Smooth muscle cell (in vitro differentiated cells): ENCODE measurements at regions not wholly inside any gene's neighbourhood (a gene's known extent, or its start where the extent isn't known, plus 50 kb on each side); places are given as distances from the start of the nearest gene placed in this dataset.

ENCODE experiments used
- DNase-seq: peaks from one replicate; lab custom pipeline; 2025; ENCODE audit not compliant: unreplicated experiment; lab: John Stamatoyannopoulos, UW
- H2AFZ ChIP-seq: fragments of 200-600 bp; sonication (generic); 2 replicates; pipeline ENCODE4 v1.6.0; 2016; ENCODE audit warnings: antibody characterized with exemption, low read depth, mild to moderate bottlenecking
- H3F3A ChIP-seq: fragments of 200-600 bp; sonication (generic); 2 replicates; pipeline ENCODE4 v1.6.0; 2017; ENCODE audit warnings: antibody characterized with exemption, low read depth
- H3K27ac ChIP-seq: fragments of 200-600 bp; sonication (generic); 2 replicates; pipeline ENCODE4 v1.5.1; 2016; ENCODE audit warnings: low read depth, mild to moderate bottlenecking
- H3K27me3 ChIP-seq: fragments of 200-600 bp; sonication (generic); 2 replicates; pipeline ENCODE4 v1.6.1; 2016; ENCODE audit warnings: low read depth, mild to moderate bottlenecking
- H3K36me3 ChIP-seq: fragments of 200-600 bp; sonication (generic); 2 replicates; pipeline ENCODE4 v1.5.1; 2016; ENCODE audit warnings: low read depth
- H3K4me1 ChIP-seq: fragments of 200-600 bp; sonication (generic); 2 replicates; pipeline ENCODE4 v1.5.1; 2016; ENCODE audit warnings: low read depth
- H3K4me2 ChIP-seq: fragments of 200-600 bp; sonication (generic); 2 replicates; pipeline ENCODE4 v1.6.0; 2016; ENCODE audit warnings: mild to moderate bottlenecking
- H3K4me3 ChIP-seq: fragments of 200-600 bp; sonication (generic); 2 replicates; pipeline ENCODE4 v1.5.1; 2016; ENCODE audit warnings: mild to moderate bottlenecking
- H3K79me2 ChIP-seq: fragments of 200-600 bp; sonication (generic); 2 replicates; pipeline ENCODE4 v1.6.0; 2016; ENCODE audit warnings: low read depth, mild to moderate bottlenecking
- H3K9ac ChIP-seq: fragments of 200-600 bp; sonication (generic); 2 replicates; pipeline ENCODE4 v1.6.0; 2016; ENCODE audit warnings: low read depth
- H3K9me3 ChIP-seq: fragments of 200-600 bp; sonication (generic); replicated peaks from 2 replicates; pipeline ENCODE4 v1.5.1; 2016; ENCODE audit warnings: low read depth
- H4K20me1 ChIP-seq: fragments of 200-600 bp; sonication (generic); 2 replicates; pipeline ENCODE4 v1.6.0; 2016; ENCODE audit warnings: low read depth
- WGBS: methylation state at CpG from one replicate; pipeline ENCODE4 v1.1.7; 2016; ENCODE audit warnings: low lambda C conversion rate; 5-methylcytosine and 5-hydroxymethylcytosine counted together
- TF ChIP-seq, protein P1 (sequence below): fragments of 200-600 bp; sonication (generic); IDR thresholded peaks from 2 replicates; pipeline ENCODE4 v1.5.1; 2017; ENCODE audit warnings: borderline replicate concordance, mild to moderate bottlenecking, antibody characterized with exemption; ENCODE audit not compliant: insufficient read depth, poor library complexity, severe bottlenecking

DNA sequence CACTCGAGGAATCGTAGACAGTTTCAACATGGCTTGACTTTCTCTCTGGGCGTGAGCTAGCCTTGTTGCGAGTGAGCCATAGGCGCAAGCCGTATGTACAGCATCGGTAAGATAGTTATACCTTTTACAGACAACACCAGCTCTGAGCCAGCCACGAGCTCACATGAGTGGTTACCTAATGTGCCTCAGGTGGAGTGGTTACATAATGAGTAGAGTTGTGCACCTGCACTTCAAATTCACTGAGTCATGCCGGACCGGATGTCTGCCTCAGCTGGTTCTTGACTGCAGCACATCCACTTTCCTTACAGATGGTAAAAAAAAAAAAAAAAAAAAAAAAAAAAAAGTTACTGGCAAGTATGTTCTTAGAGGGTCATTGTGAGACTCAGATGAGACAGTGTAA, 360.4 kb upstream of the NR5A2 start:
- WGBS = 93% methylated on average over 10 of the region's 10 CpGs
- H3K4me2 ChIP-seq = no peak overlapping the region
- no peaks in the 10 kb centered on the region for H3F3A ChIP-seq
- no peaks in the 10 kb centered on the region for H3K27me3 ChIP-seq
- no peak overlapping the region for H3K9ac ChIP-seq
- no peaks in the 10 kb centered on the region for H3K36me3 ChIP-seq
- H2AFZ ChIP-seq = no peak overlapping the region
- TF ChIP-seq, protein P1, sequence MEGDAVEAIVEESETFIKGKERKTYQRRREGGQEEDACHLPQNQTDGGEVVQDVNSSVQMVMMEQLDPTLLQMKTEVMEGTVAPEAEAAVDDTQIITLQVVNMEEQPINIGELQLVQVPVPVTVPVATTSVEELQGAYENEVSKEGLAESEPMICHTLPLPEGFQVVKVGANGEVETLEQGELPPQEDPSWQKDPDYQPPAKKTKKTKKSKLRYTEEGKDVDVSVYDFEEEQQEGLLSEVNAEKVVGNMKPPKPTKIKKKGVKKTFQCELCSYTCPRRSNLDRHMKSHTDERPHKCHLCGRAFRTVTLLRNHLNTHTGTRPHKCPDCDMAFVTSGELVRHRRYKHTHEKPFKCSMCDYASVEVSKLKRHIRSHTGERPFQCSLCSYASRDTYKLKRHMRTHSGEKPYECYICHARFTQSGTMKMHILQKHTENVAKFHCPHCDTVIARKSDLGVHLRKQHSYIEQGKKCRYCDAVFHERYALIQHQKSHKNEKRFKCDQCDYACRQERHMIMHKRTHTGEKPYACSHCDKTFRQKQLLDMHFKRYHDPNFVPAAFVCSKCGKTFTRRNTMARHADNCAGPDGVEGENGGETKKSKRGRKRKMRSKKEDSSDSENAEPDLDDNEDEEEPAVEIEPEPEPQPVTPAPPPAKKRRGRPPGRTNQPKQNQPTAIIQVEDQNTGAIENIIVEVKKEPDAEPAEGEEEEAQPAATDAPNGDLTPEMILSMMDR = no peak
- H3K9me3 ChIP-seq = no peaks in the 10 kb centered on the region
- no peaks in the 10 kb centered on the region for H3K4me1 ChIP-seq
- H4K20me1 ChIP-seq = no peaks in the 10 kb centered on the region
- H3K27ac ChIP-seq = no peak overlapping the region
- no peaks in the 10 kb centered on the region for H3K79me2 ChIP-seq
- DNase-seq = no peak
- H3K4me3 ChIP-seq = no peak overlapping the region

DNA sequence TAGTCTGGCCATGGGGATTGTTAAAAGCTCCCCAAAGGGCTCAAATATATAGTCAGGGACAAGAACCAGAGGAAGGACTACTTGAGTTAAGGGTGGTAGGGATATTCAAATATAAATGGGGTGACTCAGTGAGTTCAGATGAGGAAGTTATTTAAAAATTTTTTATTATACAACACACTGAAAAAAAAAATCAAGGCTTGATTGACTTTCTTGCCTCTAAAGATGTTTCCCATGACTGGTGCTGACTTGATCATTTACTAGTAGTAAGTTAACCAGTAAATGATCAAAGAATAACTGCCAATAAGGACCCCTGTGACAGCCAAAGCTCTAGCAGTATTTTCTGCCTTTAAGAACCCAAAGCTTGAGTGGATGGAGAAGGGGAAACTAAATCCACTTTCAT, 357.6 kb upstream of the NR5A2 start:
- H3K27me3 ChIP-seq = no peaks in the 10 kb centered on the region
- DNase-seq = no peak
- H3K9ac ChIP-seq = no peak overlapping the region
- no peaks in the 10 kb centered on the region for H3K4me1 ChIP-seq
- no peaks in the 10 kb centered on the region for H3F3A ChIP-seq
- H2AFZ ChIP-seq = no peak overlapping the region
- no peak overlapping the region for H3K27ac ChIP-seq
- no peaks in the 10 kb centered on the region for H4K20me1 ChIP-seq
- H3K4me3 ChIP-seq = no peak overlapping the region
- H3K9me3 ChIP-seq = no peaks in the 10 kb centered on the region
- H3K4me2 ChIP-seq = no peak overlapping the region
- TF ChIP-seq, protein P1 = no peak
- no peaks in the 10 kb centered on the region for H3K36me3 ChIP-seq
- no peaks in the 10 kb centered on the region for H3K79me2 ChIP-seq

DNA sequence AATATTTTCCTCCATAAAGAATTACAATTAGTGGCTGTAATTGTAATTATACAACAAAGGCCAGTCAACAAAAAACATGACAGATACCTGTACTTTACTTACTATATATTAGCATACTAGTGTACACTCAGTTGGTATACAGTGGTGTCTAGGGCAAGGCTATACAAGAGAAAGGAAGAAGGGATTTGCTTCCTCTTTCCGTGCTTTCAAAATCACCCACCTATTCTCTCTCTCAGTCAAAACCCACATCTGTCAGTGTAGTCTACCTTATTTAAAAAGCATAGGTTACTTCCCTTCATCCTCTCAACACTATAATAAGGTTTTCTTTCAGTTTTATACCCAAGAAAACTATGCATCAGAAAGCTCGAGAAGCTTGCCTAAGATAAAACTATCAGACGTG, 355.8 kb upstream of the NR5A2 start:
- Histone ChIP-seq H3K36me3 (no peaks in the 10 kb centered on the region), H3K9me3 (no peaks in the 10 kb centered on the region), H3K4me1 (no peaks in the 10 kb centered on the region), H3K4me3 (no peak overlapping the region), H2AFZ (no peak overlapping the region), H3K27me3 (no peaks in the 10 kb centered on the region), H3K79me2 (no peaks in the 10 kb centered on the region), H4K20me1 (no peaks in the 10 kb centered on the region), H3K27ac (no peak overlapping the region), H3K4me2 (no peak overlapping the region), H3K9ac (no peak overlapping the region), H3F3A (no peaks in the 10 kb centered on the region)
- DNase-seq = no peak
- whole genome bisulfite sequencing = 93% methylated on average over 3 of the region's 3 CpGs
- TF ChIP-seq, protein P1 = no peak

DNA sequence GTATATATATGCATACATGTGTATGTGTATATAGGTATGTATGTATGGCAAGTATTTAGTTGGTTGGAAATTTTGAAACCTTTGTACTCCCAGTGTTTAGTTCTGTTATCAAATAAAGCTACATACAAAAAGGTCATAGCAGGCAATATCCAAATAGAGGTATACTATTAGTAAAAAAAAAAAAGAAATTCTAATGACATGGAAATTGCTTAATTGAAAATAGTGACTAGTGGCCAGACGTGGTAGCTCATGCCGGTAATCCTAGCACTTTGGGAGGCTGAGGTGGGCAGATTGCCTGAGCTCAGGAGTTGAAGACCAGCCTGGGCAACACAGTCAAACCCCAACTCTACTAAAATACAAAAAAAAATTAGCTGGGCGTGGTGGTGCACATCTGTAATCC, 351.6 kb upstream of the NR5A2 start:
- H3K27me3 ChIP-seq = no peaks in the 10 kb centered on the region
- H3K36me3 ChIP-seq = no peaks in the 10 kb centered on the region
- TF ChIP-seq, protein P1 = no peak
- H3K9me3 ChIP-seq = no peaks in the 10 kb centered on the region
- no peak overlapping the region for H3K4me3 ChIP-seq
- H3K4me1 ChIP-seq = no peaks in the 10 kb centered on the region
- WGBS = 85% methylated on average over 3 of the region's 3 CpGs
- H3K27ac ChIP-seq = no peak overlapping the region
- H3K79me2 ChIP-seq = no peaks in the 10 kb centered on the region
- no peak overlapping the region for H3K9ac ChIP-seq
- no peak overlapping the region for H2AFZ ChIP-seq
- no peak for DNase-seq
- no peak overlapping the region for H3K4me2 ChIP-seq
- no peaks in the 10 kb centered on the region for H4K20me1 ChIP-seq
- H3F3A ChIP-seq = no peaks in the 10 kb centered on the region
